ENCODE measurements at regions not wholly inside any gene's neighbourhood (a gene's known extent, or its start where the extent isn't known, plus 50 kb on each side); places are given as distances from the start of the nearest gene placed in this dataset.

DNA sequence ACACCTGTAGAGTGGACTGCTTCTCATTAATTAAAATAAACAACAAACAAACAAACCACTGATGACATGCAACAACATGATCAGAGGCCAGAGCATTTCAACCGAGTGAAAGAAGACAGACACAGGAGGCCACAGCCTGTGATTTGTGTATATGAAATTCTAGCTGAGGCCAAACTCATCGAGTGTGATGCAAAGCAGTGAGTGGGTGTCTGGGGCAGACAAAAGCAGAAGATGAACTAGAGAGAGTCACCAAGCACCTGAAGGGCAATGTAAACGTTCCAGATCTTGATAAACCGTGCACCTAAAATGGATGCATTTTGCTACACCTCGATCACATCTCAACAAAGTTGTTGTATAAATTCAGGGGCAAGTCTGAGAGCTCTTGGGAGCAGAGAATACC is 108.4 kb downstream of the KLF6 start:
- TF ChIP-seq EZH2phosphoT487 (IDR thresholded peaks at IDR 0.05; ENCODE audit: borderline replicate concordance, low read length) = no peak
- TF ChIP-seq, protein P1, sequence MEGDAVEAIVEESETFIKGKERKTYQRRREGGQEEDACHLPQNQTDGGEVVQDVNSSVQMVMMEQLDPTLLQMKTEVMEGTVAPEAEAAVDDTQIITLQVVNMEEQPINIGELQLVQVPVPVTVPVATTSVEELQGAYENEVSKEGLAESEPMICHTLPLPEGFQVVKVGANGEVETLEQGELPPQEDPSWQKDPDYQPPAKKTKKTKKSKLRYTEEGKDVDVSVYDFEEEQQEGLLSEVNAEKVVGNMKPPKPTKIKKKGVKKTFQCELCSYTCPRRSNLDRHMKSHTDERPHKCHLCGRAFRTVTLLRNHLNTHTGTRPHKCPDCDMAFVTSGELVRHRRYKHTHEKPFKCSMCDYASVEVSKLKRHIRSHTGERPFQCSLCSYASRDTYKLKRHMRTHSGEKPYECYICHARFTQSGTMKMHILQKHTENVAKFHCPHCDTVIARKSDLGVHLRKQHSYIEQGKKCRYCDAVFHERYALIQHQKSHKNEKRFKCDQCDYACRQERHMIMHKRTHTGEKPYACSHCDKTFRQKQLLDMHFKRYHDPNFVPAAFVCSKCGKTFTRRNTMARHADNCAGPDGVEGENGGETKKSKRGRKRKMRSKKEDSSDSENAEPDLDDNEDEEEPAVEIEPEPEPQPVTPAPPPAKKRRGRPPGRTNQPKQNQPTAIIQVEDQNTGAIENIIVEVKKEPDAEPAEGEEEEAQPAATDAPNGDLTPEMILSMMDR (IDR thresholded peaks at IDR 0.05; ENCODE audit: low read depth, low read length, poor library complexity, severe bottlenecking) = no peak
- Histone ChIP-seq H3K27me3 (ENCODE audit: control insufficient read depth, low read length) (no peaks in the 10 kb centered on the region), H3F3A (ENCODE audit: control insufficient read depth, insufficient read depth) (no peaks in the 10 kb centered on the region), H3K79me2 (ENCODE audit: control insufficient read depth, low read length) (no peaks in the 10 kb centered on the region), H3K27ac (ENCODE audit: low read depth, low read length) (no peak overlapping the region), H4K20me1 (ENCODE audit: control insufficient read depth, insufficient read depth, low read depth, low read length) (no peaks in the 10 kb centered on the region), H3K9me2 (replicated peaks; ENCODE audit: control insufficient read depth, low read length) (no peaks in the 10 kb centered on the region), H3K4me1 (ENCODE audit: control insufficient read depth, low read length) (no peaks in the 10 kb centered on the region), H3K36me3 (ENCODE audit: control insufficient read depth, low read length) (no peaks in the 10 kb centered on the region), H3K4me3 (ENCODE audit: low read length) (no peak overlapping the region), H3K9me3 (ENCODE audit: control insufficient read depth, insufficient read depth, low read length) (no peaks in the 10 kb centered on the region), H3K4me2 (ENCODE audit: low read length) (no peak overlapping the region)

DNA sequence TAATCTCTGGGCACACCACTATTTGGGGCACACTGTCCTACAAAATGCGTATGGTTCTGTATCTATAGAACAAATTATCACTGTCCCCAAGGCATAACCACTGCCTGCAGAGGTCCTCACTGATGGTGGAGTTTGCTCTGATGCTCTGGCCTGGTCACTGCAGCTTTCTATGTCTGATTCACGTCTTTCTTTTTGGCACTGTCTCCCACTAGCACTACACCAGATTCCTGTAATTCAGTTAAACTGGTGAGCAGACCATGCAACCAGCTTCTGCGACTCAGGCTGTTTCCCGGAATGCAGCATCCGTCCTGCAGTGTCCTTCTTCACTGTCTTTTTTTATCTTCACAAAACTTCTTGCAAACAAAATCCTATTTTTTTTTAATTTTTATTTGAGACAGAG is 112.8 kb downstream of the KLF6 start:
- Histone ChIP-seq H3F3A (ENCODE audit: control insufficient read depth, insufficient read depth) (no peaks in the 10 kb centered on the region), H3K27me3 (ENCODE audit: control insufficient read depth, low read length) (no peaks in the 10 kb centered on the region), H4K20me1 (ENCODE audit: control insufficient read depth, insufficient read depth, low read depth, low read length) (no peaks in the 10 kb centered on the region), H3K4me2 (ENCODE audit: low read length) (no peak overlapping the region), H3K4me1 (ENCODE audit: control insufficient read depth, low read length) (no peaks in the 10 kb centered on the region), H3K79me2 (ENCODE audit: control insufficient read depth, low read length) (no peaks in the 10 kb centered on the region), H3K36me3 (ENCODE audit: control insufficient read depth, low read length) (no peaks in the 10 kb centered on the region), H3K9me3 (ENCODE audit: control insufficient read depth, insufficient read depth, low read length) (no peaks in the 10 kb centered on the region), H3K27ac (ENCODE audit: low read depth, low read length) (no peak overlapping the region), H3K9me2 (replicated peaks; ENCODE audit: control insufficient read depth, low read length) (no peaks in the 10 kb centered on the region), H3K4me3 (ENCODE audit: low read length) (no peak overlapping the region)
- TF ChIP-seq, protein P1 (IDR thresholded peaks at IDR 0.05; ENCODE audit: low read depth, low read length, poor library complexity, severe bottlenecking) = no peak
- TF ChIP-seq EZH2phosphoT487 (IDR thresholded peaks at IDR 0.05; ENCODE audit: borderline replicate concordance, low read length) = no peak

DNA sequence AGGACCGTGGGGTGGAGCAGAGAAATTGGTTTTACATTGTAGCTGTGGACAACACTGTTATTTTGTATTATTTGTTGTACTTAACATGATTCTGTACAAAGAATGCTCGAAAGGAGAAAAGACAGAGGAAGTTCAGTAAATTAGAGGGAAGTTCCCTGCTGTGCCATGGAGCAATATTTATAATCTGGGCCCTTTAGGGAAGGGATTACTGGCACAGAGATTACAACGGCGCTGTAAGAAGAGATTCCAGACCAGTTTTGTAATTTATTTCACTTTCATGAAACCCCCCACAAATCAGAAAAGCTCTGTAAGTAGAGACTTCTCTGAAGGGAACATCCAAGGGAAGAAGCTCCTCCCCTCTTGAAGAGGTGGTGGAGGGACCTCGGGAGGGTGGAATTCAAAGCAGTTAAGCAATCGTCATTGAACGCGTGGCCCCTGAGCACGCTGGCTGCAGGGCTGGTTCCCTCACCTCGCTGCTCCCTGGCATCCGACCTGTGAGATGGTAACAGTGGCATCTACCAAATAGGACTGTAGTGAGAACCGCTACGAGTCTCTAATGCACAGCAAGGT is 113.5 kb downstream of the KLF6 start:
- Histone ChIP-seq H3K9me2 (replicated peaks; ENCODE audit: control insufficient read depth, low read length) (no peaks in the 10 kb centered on the region), H3K36me3 (ENCODE audit: control insufficient read depth, low read length) (no peaks in the 10 kb centered on the region), H3K9me3 (ENCODE audit: control insufficient read depth, insufficient read depth, low read length) (no peaks in the 10 kb centered on the region), H3K4me3 (ENCODE audit: low read length) (no peak overlapping the region), H3K4me1 (ENCODE audit: control insufficient read depth, low read length) (no peaks in the 10 kb centered on the region), H3F3A (ENCODE audit: control insufficient read depth, insufficient read depth) (no peaks in the 10 kb centered on the region), H3K27me3 (ENCODE audit: control insufficient read depth, low read length) (no peaks in the 10 kb centered on the region), H3K4me2 (ENCODE audit: low read length) (no peak overlapping the region), H3K79me2 (ENCODE audit: control insufficient read depth, low read length) (no peaks in the 10 kb centered on the region), H3K27ac (ENCODE audit: low read depth, low read length) (no peak overlapping the region), H4K20me1 (ENCODE audit: control insufficient read depth, insufficient read depth, low read depth, low read length) (no peaks in the 10 kb centered on the region)
- no peak for TF ChIP-seq EZH2phosphoT487 (IDR thresholded peaks at IDR 0.05; ENCODE audit: borderline replicate concordance, low read length)
- TF ChIP-seq, protein P1 (IDR thresholded peaks at IDR 0.05; ENCODE audit: low read depth, low read length, poor library complexity, severe bottlenecking) = no peak
